ENCODE measurements at regions not wholly inside any gene's neighbourhood (a gene's known extent, or its start where the extent isn't known, plus 50 kb on each side); places are given as distances from the start of the nearest gene placed in this dataset.
"Not testable (repeated sequence)": the region's sequence is repeated elsewhere in the genome, so short reads cannot be mapped to it uniquely, and the experiment has no call there.

DNA sequence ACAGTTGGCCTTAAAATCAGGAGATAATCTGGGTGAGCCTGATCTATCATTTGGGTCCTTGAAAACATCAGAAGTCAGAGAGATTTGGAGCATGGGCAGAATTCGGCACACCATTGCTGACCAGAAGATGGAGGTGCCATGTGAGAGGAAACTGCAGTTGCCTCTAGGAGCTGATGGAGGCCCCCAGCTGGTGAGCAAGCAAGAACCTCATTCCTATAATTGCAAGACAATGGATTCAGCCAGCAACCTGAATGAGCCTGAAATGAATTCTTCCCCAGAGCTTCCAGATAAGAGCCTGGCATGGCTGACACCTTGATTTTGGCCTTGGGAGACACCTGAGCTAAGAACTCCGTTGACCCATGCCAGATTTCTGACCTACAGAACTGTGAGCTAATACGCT lies 76.3 kb upstream of the FYN start:
- Mint-ChIP-seq H3K27me3 (ENCODE audit: insufficient read depth) (peaks cover 12% of the 10 kb centered on the region), H3K36me3 (ENCODE audit: low read depth) (no peaks in the 10 kb centered on the region), H3K4me1 (ENCODE audit: low read depth) (peaks cover 5% of the 10 kb centered on the region), H3K27ac (no peak overlapping the region), H3K4me3 (no peak overlapping the region), H3K9me3 (no peaks in the 10 kb centered on the region)
- no peak for DNase-seq (ENCODE audit: low spot score)
- intact Hi-C loops (cut with micrococcal nuclease) = no loop called here

DNA sequence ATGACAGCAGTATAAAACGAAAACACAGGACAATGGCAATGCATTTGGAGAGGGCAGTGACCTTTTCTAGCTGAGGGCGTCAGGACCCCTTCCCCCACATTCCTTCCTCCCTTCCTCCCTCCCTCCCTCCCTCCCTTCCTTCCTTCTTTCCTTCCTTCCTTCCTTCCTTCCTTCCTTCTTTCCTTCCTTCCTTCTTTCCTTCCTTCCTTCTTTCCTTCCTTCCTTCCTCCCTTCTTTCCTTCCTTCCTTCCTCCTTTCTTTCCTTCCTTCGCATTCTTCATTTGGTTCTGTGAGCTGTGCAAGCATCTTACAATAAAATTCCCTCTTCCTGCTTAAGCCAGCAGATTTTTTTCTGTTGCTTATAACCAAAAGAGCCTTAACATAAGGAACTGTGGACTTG lies 76.7 kb upstream of the FYN start:
- not testable (repeated sequence) for H3K36me3 Mint-ChIP-seq (ENCODE audit: low read depth); H3K4me1 Mint-ChIP-seq (ENCODE audit: low read depth); H3K27ac Mint-ChIP-seq; H3K9me3 Mint-ChIP-seq; H3K4me3 Mint-ChIP-seq; DNase-seq (ENCODE audit: low spot score)
- intact Hi-C loops (cut with micrococcal nuclease) = loop anchor here (5.0 kb wide), 1 partner anchor 63 kb away; no protein-coding TSS in a partner anchor
- H3K27me3 Mint-ChIP-seq (ENCODE audit: insufficient read depth) = peaks cover 12% of the 10 kb centered on the region

DNA sequence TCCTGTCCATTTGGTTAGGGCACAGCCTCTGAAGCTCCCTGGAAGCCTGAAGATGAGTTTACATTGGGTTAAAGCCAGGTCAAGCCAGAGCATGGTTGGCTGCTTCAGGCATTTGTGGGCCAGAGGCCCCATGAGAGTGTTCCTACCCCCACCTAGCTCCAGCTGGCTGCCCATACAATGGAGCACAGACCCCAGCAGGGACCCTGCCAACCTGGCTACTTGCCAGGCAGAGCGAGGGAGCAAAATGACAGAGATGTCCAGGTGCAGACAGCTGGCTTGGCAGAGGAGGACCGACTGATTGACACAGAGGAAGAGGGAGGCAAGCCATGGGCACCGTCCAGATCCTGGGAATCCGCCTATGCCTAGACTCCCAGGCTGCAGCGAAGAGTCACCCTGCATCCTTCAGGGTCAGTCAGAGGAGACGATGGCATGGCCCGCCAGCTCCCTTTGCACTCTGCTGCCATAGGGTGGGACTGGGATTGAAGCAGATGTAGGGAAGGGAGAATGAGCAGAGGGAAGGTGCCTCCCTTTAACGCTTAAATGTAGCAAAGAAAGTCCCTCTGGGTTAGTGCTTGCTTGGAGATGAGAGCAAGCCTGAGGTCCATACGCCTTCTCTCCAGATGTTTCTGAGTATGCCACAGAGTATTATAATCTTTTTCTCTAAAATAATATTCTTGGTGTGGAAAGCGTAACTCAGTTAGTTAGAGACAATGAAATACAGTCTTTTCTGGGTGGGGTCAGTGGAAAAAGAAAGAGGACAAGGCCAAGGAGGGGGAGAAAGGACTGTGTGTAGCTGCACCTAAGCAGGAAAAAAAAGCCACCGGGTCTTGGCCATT lies 77.6 kb upstream of the FYN start:
- H3K4me1 Mint-ChIP-seq (ENCODE audit: low read depth) = peaks cover 5% of the 10 kb centered on the region

DNA sequence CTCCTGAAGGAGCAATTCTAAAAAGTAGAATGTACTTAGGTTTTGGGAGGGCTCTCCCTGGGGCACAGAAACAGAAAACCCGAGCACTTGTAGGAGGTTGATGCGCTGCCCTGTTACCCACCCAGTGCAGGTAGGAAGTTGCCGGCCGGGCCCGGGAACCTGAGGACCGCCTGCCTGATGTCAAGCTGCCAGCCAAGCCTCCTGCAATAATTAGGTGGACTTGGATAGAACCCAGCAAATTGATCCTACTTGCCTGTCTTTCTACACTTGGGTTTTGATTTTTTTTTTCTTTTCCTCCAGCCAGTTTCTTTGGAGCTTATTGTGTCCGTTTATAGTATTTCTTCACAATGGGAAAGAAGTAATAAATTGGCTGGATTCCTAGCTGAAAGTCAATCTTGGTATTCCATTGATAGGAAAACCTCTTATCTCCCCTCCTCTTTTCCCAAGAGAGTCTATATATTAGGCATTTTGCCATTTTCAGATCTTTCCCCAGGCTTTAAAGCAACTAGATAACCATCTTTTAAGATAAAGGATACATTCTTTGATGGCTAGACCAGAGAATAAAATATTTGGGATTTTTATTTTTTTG lies 78.3 kb upstream of the FYN start:
- Mint-ChIP-seq H3K4me3 (no peak overlapping the region), H3K4me1 (ENCODE audit: low read depth) (peaks cover 5% of the 10 kb centered on the region), H3K9me3 (no peaks in the 10 kb centered on the region), H3K36me3 (ENCODE audit: low read depth) (no peaks in the 10 kb centered on the region), H3K27ac (no peak overlapping the region), H3K27me3 (ENCODE audit: insufficient read depth) (peaks cover 12% of the 10 kb centered on the region)
- no peak for DNase-seq (ENCODE audit: low spot score)
- intact Hi-C loops (cut with micrococcal nuclease) = loop anchor here (5.0 kb wide), 1 partner anchor 64 kb away; no protein-coding TSS in a partner anchor

More for the DNA sequence above, 77.6 kb upstream of the FYN start:
- DNase-seq (ENCODE audit: low spot score) = no peak
- Mint-ChIP-seq H3K27ac (no peak overlapping the region), H3K36me3 (ENCODE audit: low read depth) (no peaks in the 10 kb centered on the region), H3K4me3 (no peak overlapping the region), H3K9me3 (no peaks in the 10 kb centered on the region), H3K27me3 (ENCODE audit: insufficient read depth) (peaks cover 12% of the 10 kb centered on the region)
- intact Hi-C loops (cut with micrococcal nuclease) = loop anchor here (5.0 kb wide), 1 partner anchor 64 kb away; no protein-coding TSS in a partner anchor

DNA sequence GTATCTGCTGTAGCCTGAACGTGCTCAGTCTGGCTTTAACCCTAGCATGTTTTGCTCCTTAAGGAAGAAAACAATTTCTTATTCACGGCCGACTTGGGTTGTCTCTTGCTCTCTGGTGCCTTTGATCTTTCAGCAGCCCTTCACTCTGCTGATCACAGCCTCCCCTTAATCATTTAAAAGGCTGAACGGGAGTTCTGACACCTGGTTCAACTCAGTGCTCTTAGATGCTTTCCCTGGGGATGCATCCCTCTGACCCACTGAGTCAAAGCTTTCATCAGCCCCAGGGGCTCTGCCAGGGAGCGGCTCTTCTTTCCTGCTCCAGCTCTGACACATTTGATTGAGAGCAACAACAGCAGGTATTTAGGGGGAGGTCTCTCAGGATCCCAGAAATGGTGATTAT lies 79.0 kb upstream of the FYN start:
- peaks cover 5% of the 10 kb centered on the region for H3K4me1 Mint-ChIP-seq (ENCODE audit: low read depth)
- H3K27me3 Mint-ChIP-seq (ENCODE audit: insufficient read depth) = peaks cover 12% of the 10 kb centered on the region
- intact Hi-C loops (cut with micrococcal nuclease) = loop anchor here (5.0 kb wide), 1 partner anchor 65 kb away; no protein-coding TSS in a partner anchor
- H3K9me3 Mint-ChIP-seq = no peaks in the 10 kb centered on the region
- no peak for DNase-seq (ENCODE audit: low spot score)
- no peaks in the 10 kb centered on the region for H3K36me3 Mint-ChIP-seq (ENCODE audit: low read depth)
- H3K27ac Mint-ChIP-seq = no peak overlapping the region
- H3K4me3 Mint-ChIP-seq = no peak overlapping the region

DNA sequence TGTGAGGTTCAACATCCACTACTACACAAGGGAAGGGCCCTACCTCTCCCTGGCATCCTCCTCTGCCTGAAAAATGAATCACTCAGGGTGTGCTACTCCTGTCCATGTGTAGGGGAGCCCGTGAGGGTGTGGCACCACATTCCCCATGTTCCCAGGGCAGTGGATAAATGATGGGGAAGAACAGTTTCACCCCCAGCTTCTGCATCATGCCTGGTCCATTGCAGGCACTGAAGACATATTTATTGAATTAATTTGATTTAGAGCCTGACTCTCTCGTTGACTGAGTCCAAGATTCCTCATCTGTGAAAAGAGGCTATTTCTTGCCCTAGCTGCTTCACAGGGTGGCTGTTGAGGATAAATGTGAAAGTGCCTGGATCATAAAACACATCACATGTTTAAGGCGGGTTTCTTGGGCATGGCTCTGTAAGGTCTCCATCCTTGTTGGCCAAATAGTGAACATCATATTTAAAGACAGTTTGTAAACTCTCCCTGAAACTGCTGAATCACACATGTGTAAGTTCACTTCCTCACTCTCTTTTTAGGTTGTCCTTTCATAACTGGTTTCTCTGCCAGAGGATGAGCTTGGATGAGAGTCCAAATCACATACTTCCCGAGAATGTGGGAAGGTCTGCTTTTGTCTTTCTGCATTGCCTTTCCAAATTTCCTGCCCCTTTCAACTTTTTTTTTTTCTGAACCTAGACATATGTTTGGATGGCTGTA lies 79.7 kb upstream of the FYN start:
- intact Hi-C loops (cut with micrococcal nuclease) = loop anchor here (5.0 kb wide), 1 partner anchor 66 kb away; no protein-coding TSS in a partner anchor
- peaks cover 10% of the 10 kb centered on the region for H3K27me3 Mint-ChIP-seq (ENCODE audit: insufficient read depth)

DNA sequence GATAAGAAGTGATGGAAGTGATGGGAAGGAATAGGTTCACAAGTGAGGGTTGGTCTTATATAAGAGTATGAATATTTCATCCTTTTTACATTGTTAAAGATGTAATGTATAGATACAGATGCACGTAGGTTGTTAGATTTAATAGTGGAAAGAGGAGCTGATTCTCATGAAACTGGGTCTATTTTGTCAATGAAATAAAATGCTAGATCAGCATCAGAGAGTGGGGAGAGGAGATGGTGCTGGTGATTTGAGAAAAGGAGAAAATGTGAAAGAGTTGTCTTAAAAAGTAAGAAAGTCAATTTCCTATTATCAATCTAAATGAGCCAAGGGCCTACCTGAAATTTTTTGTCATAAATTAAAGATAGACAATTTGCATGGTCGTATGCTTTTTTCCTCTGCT lies 82.8 kb upstream of the FYN start:
- no peaks in the 10 kb centered on the region for H3K36me3 Mint-ChIP-seq (ENCODE audit: low read depth)
- H3K27ac Mint-ChIP-seq = no peak overlapping the region
- H3K4me3 Mint-ChIP-seq = no peak overlapping the region
- H3K4me1 Mint-ChIP-seq (ENCODE audit: low read depth) = peaks cover 5% of the 10 kb centered on the region
- peaks cover 9% of the 10 kb centered on the region for H3K27me3 Mint-ChIP-seq (ENCODE audit: insufficient read depth)
- H3K9me3 Mint-ChIP-seq = no peaks in the 10 kb centered on the region
- intact Hi-C loops (cut with micrococcal nuclease) = no loop called here
- DNase-seq (ENCODE audit: low spot score) = no peak

More for the DNA sequence above, 79.7 kb upstream of the FYN start:
- Mint-ChIP-seq H3K4me3 (no peak overlapping the region), H3K27ac (no peak overlapping the region), H3K36me3 (ENCODE audit: low read depth) (no peaks in the 10 kb centered on the region), H3K4me1 (ENCODE audit: low read depth) (peaks cover 5% of the 10 kb centered on the region), H3K9me3 (no peaks in the 10 kb centered on the region)
- no peak for DNase-seq (ENCODE audit: low spot score)

DNA sequence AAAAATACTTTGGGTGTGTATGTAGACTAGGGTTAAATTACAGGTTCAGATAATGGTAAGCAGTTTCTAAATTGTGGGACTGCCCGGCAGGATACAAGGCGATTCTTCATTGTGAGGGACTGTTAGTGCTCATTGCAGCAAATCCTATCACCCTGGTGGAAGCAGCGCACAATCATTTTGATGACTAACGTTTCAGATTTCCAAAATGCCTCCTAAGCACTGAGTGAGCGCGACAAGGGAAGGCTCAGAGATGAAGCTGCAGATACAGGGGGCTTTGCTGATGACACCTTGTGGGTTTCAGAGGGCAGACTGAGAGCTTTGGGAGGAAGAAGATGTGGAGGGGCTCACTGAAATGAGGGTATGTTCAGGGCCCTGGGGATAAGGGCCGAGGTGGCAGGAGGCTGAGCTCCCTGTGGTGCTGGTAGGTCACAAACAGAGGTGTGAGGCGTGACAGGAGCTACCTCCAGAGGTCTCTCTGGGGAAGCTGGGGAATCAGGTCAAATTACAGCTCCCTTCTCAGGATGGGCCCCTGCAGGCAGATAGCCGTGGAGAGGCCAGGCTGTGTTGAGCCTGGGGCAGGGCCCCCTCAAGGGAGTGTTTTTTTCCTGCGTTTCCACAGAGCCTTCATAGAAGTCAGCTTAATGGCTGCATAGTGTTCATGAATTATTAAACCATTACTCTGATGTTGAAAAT lies 84.5 kb upstream of the FYN start:
- Mint-ChIP-seq H3K9me3 (no peaks in the 10 kb centered on the region), H3K4me3 (no peak overlapping the region), H3K27ac (no peak overlapping the region), H3K4me1 (ENCODE audit: low read depth) (peaks cover 5% of the 10 kb centered on the region), H3K27me3 (ENCODE audit: insufficient read depth) (peaks cover 9% of the 10 kb centered on the region), H3K36me3 (ENCODE audit: low read depth) (no peaks in the 10 kb centered on the region)
- intact Hi-C loops (cut with micrococcal nuclease) = no loop called here
- no peak for DNase-seq (ENCODE audit: low spot score)

DNA sequence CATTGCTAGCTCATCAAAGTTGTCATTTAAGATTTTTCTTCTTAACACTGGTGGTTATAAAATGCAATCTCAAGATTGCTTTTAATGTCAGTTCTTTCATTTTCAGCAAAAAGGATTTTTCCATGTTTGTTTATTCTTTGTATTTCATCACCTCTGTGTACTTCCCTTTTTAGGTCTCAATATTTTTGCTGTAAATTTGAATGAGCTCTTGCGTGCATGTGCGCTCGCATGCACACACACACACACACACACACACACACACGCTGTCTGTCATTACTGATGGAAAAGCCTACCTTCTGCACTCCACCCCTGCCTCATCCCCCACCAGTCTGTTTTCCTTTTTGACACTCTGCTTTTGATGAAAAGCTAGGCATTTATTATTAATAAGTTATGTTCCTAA lies 85.3 kb upstream of the FYN start:
- H3K27ac Mint-ChIP-seq = no peak overlapping the region
- peaks cover 9% of the 10 kb centered on the region for H3K27me3 Mint-ChIP-seq (ENCODE audit: insufficient read depth)
- no peaks in the 10 kb centered on the region for H3K9me3 Mint-ChIP-seq
- intact Hi-C loops (cut with micrococcal nuclease) = no loop called here
- no peak for DNase-seq (ENCODE audit: low spot score)
- no peak overlapping the region for H3K4me3 Mint-ChIP-seq
- no peaks in the 10 kb centered on the region for H3K4me1 Mint-ChIP-seq (ENCODE audit: low read depth)
- H3K36me3 Mint-ChIP-seq (ENCODE audit: low read depth) = no peaks in the 10 kb centered on the region

DNA sequence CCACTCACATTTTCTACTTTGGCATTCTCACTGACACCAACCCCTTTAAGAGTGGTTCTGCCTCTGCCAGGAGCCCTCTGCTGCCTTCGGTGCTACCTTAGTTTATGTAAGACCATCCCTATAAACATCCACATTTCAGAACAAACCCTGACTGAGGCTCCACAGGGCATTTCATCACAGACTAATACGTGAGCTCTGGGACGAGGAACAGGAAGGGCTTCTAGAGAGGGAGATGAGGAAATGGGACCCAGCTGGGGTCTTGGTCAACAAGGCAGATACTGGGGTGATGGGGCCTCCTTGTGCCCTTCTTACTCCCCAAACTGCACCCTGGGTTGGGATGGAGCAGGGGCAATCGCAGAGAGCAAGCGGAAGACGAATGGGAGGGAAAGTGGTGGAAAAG lies 86.5 kb upstream of the FYN start:
- no peaks in the 10 kb centered on the region for H3K4me1 Mint-ChIP-seq (ENCODE audit: low read depth)
- H3K27ac Mint-ChIP-seq = no peak overlapping the region
- H3K4me3 Mint-ChIP-seq = no peak overlapping the region
- intact Hi-C loops (cut with micrococcal nuclease) = no loop called here
- DNase-seq (ENCODE audit: low spot score) = no peak
- no peaks in the 10 kb centered on the region for H3K9me3 Mint-ChIP-seq
- H3K27me3 Mint-ChIP-seq (ENCODE audit: insufficient read depth) = peaks cover 15% of the 10 kb centered on the region
- H3K36me3 Mint-ChIP-seq (ENCODE audit: low read depth) = no peaks in the 10 kb centered on the region

DNA sequence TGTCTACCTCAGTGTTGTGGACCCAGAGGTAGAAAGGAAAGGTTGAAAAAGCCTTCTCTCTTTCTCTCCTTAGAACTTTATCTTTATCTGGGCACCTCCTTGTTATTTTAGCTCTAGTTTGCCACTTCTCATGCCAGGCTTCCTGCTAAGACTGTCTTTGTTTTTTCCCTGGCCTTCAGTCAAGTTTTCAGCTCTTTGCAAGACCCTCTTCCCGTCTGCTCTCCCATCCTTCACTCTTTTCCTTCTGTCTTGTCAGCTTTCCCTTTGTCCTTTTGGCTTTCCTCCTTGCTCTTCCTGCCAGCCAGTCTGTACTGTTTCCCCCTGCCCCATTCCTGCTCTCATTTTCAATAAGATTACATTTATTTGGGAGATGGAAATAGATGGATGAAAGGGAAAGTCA lies 86.8 kb upstream of the CCN6 start:
- no peak overlapping the region for H3K4me3 Mint-ChIP-seq
- intact Hi-C loops (cut with micrococcal nuclease) = no loop called here
- peaks cover 5% of the 10 kb centered on the region for H3K36me3 Mint-ChIP-seq (ENCODE audit: low read depth)
- no peaks in the 10 kb centered on the region for H3K9me3 Mint-ChIP-seq
- H3K4me1 Mint-ChIP-seq (ENCODE audit: low read depth) = peaks cover 5% of the 10 kb centered on the region
- H3K27ac Mint-ChIP-seq = no peak overlapping the region
- peaks cover 16% of the 10 kb centered on the region for H3K27me3 Mint-ChIP-seq (ENCODE audit: insufficient read depth)
- DNase-seq (ENCODE audit: low spot score) = no peak

DNA sequence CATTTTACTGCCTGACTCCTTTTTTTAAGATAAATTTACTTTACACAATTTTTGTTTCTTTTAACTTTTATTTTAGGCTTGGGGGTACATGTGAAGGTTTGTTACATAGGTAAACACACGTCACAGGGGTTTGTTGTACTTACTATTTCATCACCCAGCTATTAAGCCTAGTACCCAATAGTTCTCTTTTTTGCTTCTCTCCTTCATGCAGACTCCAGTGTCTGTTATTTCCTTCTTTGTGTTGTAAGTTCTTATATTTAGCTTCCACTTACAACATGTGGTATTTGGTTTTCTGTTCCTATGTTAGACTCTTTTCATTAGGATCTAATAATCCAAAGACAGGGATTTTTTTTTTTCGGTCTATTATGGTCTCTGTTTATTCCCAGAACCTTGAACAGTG lies 83.5 kb upstream of the CCN6 start:
- H3K9me3 Mint-ChIP-seq = no peaks in the 10 kb centered on the region
- H3K4me1 Mint-ChIP-seq (ENCODE audit: low read depth) = peaks cover 33% of the 10 kb centered on the region
- peaks cover 5% of the 10 kb centered on the region for H3K36me3 Mint-ChIP-seq (ENCODE audit: low read depth)
- H3K4me3 Mint-ChIP-seq = no peak overlapping the region
- H3K27me3 Mint-ChIP-seq (ENCODE audit: insufficient read depth) = peaks cover 6% of the 10 kb centered on the region
- intact Hi-C loops (cut with micrococcal nuclease) = no loop called here
- H3K27ac Mint-ChIP-seq = no peak overlapping the region
- no peak for DNase-seq (ENCODE audit: low spot score)
